IMR-90 (cell line): ENCODE measurements at regions not wholly inside any gene's neighbourhood (a gene's known extent, or its start where the extent isn't known, plus 50 kb on each side); places are given as distances from the start of the nearest gene placed in this dataset.

Experiments used
- CHD1 ChIP-seq: IDR thresholded peaks from 2 replicates; pipeline ENCODE4 v1.6.1; 2012; ENCODE audit warnings: low read depth, low read length, improper control_type of control experiment
- CTCF ChIP-seq: conservative IDR thresholded peaks from 2 replicates; pipeline ENCODE4 v1.5.1; 2012; ENCODE audit warnings: mild to moderate bottlenecking, low read depth, low read length, improper control_type of control experiment
- POLR2A ChIP-seq: IDR thresholded peaks from 2 replicates; pipeline ENCODE4 v1.6.1; 2012; ENCODE audit warnings: mild to moderate bottlenecking, low read depth, low read length
- RAD21 ChIP-seq: IDR thresholded peaks from 2 replicates; pipeline ENCODE4 v1.6.1; 2012; ENCODE audit warnings: low read length, improper control_type of control experiment
- RCOR1 ChIP-seq: IDR thresholded peaks from 2 replicates; pipeline ENCODE4 v1.6.1; 2012; ENCODE audit warnings: mild to moderate bottlenecking, low read length, improper control_type of control experiment; ENCODE audit not compliant: insufficient replicate concordance

GRCh38 chr14:106488291-106488690 lies 961.9 kb downstream of the TMEM121 start:
- TF ChIP-seq POLR2A = no peak
- TF ChIP-seq RAD21 = no peak
- TF ChIP-seq CTCF = no peak
- no peak for TF ChIP-seq CHD1
- no peak for TF ChIP-seq RCOR1
